GM12873 (cell line): ENCODE measurements at regions not wholly inside any gene's neighbourhood (a gene's known extent, or its start where the extent isn't known, plus 50 kb on each side); places are given as distances from the start of the nearest gene placed in this dataset.

ENCODE experiments used
- TF ChIP-seq, protein P1 (sequence below): IDR thresholded peaks from 2 replicates; pipeline ENCODE4 v1.5.1; 2012; ENCODE audit warnings: low read depth, mild to moderate bottlenecking, moderate library complexity, low read length, control low read depth; ENCODE audit not compliant: insufficient read depth; ENCODE audit errors: missing control alignments

DNA sequence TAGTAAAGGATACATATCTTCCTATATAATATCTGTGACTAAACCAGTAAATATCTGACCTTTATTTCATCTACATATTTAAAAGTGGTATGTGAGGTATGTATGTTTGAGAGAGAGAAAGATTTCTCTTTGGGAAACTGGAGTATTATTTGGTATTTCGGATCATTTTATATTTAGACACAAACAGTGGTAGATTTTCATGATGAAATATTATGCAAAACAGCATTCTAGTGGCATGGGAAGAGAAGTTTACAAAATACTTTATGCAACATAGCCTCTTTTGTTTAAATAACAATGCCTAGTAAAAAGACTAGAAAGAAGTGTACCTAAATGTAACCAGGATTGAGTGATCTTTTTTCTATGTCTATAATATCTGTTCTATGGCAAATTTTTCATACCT lies 98.6 kb upstream of the TMEM168 start:
- TF ChIP-seq, protein P1, sequence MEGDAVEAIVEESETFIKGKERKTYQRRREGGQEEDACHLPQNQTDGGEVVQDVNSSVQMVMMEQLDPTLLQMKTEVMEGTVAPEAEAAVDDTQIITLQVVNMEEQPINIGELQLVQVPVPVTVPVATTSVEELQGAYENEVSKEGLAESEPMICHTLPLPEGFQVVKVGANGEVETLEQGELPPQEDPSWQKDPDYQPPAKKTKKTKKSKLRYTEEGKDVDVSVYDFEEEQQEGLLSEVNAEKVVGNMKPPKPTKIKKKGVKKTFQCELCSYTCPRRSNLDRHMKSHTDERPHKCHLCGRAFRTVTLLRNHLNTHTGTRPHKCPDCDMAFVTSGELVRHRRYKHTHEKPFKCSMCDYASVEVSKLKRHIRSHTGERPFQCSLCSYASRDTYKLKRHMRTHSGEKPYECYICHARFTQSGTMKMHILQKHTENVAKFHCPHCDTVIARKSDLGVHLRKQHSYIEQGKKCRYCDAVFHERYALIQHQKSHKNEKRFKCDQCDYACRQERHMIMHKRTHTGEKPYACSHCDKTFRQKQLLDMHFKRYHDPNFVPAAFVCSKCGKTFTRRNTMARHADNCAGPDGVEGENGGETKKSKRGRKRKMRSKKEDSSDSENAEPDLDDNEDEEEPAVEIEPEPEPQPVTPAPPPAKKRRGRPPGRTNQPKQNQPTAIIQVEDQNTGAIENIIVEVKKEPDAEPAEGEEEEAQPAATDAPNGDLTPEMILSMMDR = no peak

DNA sequence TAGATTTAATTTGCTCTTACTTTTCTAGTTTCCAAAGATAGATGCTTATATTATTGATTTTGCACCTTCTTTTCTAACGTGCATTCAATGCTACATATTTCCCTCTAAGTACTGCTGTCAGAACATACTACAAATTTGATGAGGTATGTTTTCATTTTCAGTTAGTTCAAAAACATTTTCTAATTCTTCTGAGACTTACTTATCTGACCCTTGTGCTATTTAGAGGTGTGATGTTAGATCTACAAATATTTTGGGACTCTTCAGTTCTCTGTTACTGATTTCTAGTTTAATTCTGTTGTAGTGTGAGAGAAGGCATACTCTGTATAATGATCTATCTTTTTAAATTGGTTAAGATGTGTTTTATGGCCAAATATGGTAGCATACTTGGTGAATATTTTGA lies 97.8 kb upstream of the TMEM168 start:
- TF ChIP-seq, protein P1 = no peak

DNA sequence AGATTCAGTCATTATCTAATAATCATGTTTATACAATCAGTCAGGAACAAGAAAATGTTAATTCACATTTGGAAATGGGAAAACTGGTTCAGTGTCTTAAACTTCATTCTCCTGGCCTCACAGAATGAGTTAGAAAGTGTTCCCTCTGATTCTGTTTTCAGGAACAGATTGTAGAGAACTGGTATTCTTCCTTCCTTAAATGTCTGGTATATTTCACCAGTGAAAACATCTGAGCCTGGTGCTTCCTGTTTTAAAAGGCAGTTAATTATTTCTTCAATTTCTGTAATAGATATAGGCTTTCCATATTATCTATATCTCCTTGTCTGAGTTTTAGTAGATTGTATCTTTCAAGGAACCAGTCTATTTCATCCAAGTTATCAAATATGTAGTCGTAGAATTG lies 97.1 kb upstream of the TMEM168 start:
- TF ChIP-seq, protein P1 = no peak

DNA sequence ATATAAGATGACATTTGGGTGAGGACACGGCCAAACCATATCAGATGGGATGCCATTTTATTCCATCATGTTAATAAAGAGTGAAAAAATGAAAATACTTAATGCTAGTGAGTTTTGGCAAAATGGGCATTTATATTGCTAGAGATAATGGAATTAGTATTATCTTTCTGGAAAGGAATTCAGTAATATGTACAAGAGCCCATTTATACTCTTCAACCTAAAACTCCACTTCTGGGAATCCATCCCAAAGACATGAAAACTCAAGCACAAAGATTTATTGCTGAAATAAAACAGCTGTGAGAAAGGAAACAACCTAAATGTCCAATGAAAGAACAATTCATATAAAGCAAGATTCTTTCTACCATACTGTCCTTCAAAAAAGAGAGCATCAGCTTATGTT lies 96.0 kb upstream of the TMEM168 start:
- TF ChIP-seq, protein P1 = no peak

DNA sequence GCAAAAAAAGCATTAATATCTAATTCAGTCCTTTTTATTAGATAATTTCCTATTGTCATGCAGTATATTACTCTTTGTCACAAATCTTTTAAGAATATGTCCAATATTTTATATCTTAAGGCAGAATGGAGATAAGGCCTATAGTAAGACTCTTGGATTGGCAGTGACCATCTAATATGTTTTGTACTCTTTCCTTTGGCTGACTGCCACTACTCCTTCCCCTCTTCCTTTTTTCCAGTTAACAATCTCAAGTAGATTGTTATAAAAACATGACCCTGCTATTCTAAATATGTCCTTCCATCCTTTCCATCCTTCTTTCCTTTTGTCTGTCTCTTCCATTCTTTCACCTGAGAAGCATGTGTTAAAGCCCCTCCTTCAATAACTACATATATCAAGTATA lies 92.8 kb upstream of the TMEM168 start:
- TF ChIP-seq, protein P1 = no peak

DNA sequence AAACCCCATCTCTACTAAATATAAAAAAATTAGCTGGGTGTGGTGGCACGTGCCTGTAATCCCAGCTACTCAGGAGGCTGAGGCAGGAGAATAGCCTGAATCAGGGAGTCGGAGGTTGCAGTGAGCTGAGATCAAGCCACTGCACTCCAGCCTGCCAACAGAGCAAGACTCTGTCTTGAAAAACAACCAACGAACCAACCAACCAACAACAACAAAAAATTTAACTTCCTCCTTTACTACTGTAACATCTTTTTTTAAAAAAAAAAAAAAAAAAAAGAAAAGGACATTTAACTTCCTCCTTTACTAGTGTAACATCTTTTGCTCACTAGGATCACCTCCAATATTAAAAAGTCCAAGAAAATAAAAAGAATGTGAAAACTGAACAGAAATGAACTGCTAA lies 92.3 kb upstream of the TMEM168 start:
- TF ChIP-seq, protein P1 = no peak

DNA sequence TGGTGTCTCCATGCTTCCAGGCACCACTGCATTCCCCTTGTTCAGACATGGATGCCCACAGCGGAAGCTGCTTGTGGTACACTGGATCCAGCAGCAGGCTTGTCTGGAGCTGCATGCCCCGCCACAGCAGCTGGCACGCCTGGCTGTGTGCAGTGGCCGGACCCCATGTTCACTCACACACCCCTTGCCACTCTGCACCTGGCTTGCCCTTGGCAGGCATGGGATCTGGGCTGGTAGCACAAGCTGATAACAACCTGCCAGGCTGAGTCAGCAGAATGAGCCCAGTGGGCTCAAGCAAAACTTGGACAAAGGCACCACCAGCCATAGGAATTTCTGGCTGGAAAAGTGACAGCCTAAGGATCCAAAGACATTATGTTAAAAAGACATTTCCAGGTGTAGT lies 91.8 kb upstream of the TMEM168 start:
- TF ChIP-seq, protein P1 = no peak
